ENCODE measurements at regions not wholly inside any gene's neighbourhood (a gene's known extent, or its start where the extent isn't known, plus 50 kb on each side); places are given as distances from the start of the nearest gene placed in this dataset.

- H3K4me3 Mint-ChIP-seq, result no peak overlapping the region
- no peak overlapping the region for H2BK5ac ChIP-seq (ENCODE audit: insufficient read length, low read length)
- no peak overlapping the region for H4K5ac ChIP-seq (ENCODE audit: insufficient read length, low read depth, low read length)
- H3K4ac ChIP-seq (ENCODE audit: low read depth, low read length), result no peak overlapping the region
- H3K18ac ChIP-seq (ENCODE audit: insufficient read length, low read depth, low read length), result no peak overlapping the region
- H3K14ac ChIP-seq (ENCODE audit: insufficient read depth, low read length), result no peak overlapping the region
- no peak overlapping the region for H2BK15ac ChIP-seq (ENCODE audit: low read depth, low read length)
- H2AK5ac ChIP-seq (ENCODE audit: insufficient read length, low read length), result no peak overlapping the region
- no peak overlapping the region for H3K4me2 ChIP-seq (ENCODE audit: insufficient read depth, insufficient read length, low read length)
- no peak overlapping the region for H2BK20ac ChIP-seq (ENCODE audit: low read depth, low read length, poor library complexity, severe bottlenecking)
- WGBS (ENCODE audit: extremely low coverage, insufficient read length, low lambda C conversion rate), result no CpG with 5 or more reads among the region's 8 CpGs
- H4K20me1 ChIP-seq (ENCODE audit: control insufficient read depth, insufficient read depth, insufficient read length), result no peaks in the 10 kb centered on the region
- H4K91ac ChIP-seq (ENCODE audit: insufficient read length, low read depth, low read length), result no peak overlapping the region
- peaks cover 2% of the 10 kb centered on the region for H3K27me3 Mint-ChIP-seq (ENCODE audit: low read depth)
- no peak overlapping the region for H2BK12ac ChIP-seq (ENCODE audit: insufficient read length, low read depth, low read length)
- H3K79me2 ChIP-seq (ENCODE audit: insufficient read depth, low read length), result no peaks in the 10 kb centered on the region
- H3K79me1 ChIP-seq (ENCODE audit: insufficient read depth, low read depth, low read length, poor library complexity, severe bottlenecking), result no peaks in the 10 kb centered on the region
- no peak overlapping the region for H3T11ph ChIP-seq (ENCODE audit: low read length)
- H4K8ac ChIP-seq (replicated peaks; ENCODE audit: insufficient read length, low read depth, low read length), result no peak overlapping the region
- H3K9ac ChIP-seq (ENCODE audit: extremely low read depth, insufficient read length, low read length), result no peak overlapping the region
- H3K56ac ChIP-seq (ENCODE audit: insufficient read length, low read depth, low read length), result no peak overlapping the region
- no peaks in the 10 kb centered on the region for H3K27me3 ChIP-seq (ENCODE audit: insufficient read depth, low read length)
- no peak for DNase-seq
- peaks cover 6 to 7% of the 10 kb centered on the region in 2 experiments; a peak in 4 of 5 replicates for H3K9me3 Mint-ChIP-seq
- H2AFZ ChIP-seq (ENCODE audit: low read length), result no peak overlapping the region
- no peaks in the 10 kb centered on the region for H3K9me3 ChIP-seq (ENCODE audit: control insufficient read depth, low read depth, low read length)
- TF ChIP-seq, protein P1, sequence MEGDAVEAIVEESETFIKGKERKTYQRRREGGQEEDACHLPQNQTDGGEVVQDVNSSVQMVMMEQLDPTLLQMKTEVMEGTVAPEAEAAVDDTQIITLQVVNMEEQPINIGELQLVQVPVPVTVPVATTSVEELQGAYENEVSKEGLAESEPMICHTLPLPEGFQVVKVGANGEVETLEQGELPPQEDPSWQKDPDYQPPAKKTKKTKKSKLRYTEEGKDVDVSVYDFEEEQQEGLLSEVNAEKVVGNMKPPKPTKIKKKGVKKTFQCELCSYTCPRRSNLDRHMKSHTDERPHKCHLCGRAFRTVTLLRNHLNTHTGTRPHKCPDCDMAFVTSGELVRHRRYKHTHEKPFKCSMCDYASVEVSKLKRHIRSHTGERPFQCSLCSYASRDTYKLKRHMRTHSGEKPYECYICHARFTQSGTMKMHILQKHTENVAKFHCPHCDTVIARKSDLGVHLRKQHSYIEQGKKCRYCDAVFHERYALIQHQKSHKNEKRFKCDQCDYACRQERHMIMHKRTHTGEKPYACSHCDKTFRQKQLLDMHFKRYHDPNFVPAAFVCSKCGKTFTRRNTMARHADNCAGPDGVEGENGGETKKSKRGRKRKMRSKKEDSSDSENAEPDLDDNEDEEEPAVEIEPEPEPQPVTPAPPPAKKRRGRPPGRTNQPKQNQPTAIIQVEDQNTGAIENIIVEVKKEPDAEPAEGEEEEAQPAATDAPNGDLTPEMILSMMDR (conservative IDR thresholded peaks at IDR 0.05), result no peak
- no peaks in the 10 kb centered on the region for H3K4me1 ChIP-seq (ENCODE audit: insufficient read depth, low read length)
- no peak overlapping the region for H3K27ac Mint-ChIP-seq
- H3K23ac ChIP-seq (ENCODE audit: insufficient read length, low read depth, low read length), result no peak overlapping the region
- H3K36me3 Mint-ChIP-seq (ENCODE audit: insufficient read depth in 1 of 3, low read depth in 3 of 3), result peaks cover 2 to 10% (median 9%) of the 10 kb centered on the region in 3 experiments; a peak in 4 of 7 replicates
- peaks cover 0 to 4% of the 10 kb centered on the region in 2 experiments; a peak in 1 of 4 replicates for H3K4me1 Mint-ChIP-seq
- no peak overlapping the region for H2BK120ac ChIP-seq (ENCODE audit: low read depth, low read length, poor library complexity, severe bottlenecking)
- no peaks in the 10 kb centered on the region for H3K23me2 ChIP-seq (ENCODE audit: insufficient read length, low read depth, low read length, poor library complexity, severe bottlenecking)
- H3K27ac ChIP-seq (ENCODE audit: insufficient read length, low read depth, low read length), result no peak overlapping the region
These were observed 662.9 kb upstream of the ID2 start for GRCh38 chr2:8018956-8019355.

Measured in H9 (cell line).